Ishikawa (cell line): ENCODE measurements at regions not wholly inside any gene's neighbourhood (a gene's known extent, or its start where the extent isn't known, plus 50 kb on each side); places are given as distances from the start of the nearest gene placed in this dataset.

ENCODE experiments used
- CEBPB ChIP-seq: IDR thresholded peaks from 2 replicates; pipeline ENCODE4 v1.6.1; 2012
- CREB1 ChIP-seq: IDR thresholded peaks from 2 replicates; pipeline ENCODE4 v1.6.1; 2012; ENCODE audit warnings: low read depth
- EGR1 ChIP-seq: IDR thresholded peaks from 2 replicates; pipeline ENCODE4 v1.6.1; 2012
- EP300 ChIP-seq: IDR thresholded peaks from 2 replicates; pipeline ENCODE4 v1.6.1; 2012; ENCODE audit warnings: borderline replicate concordance
- FOXM1 ChIP-seq: IDR thresholded peaks from 2 replicates; pipeline ENCODE4 v1.6.1; 2012; ENCODE audit warnings: low read depth, borderline replicate concordance
- NFIC ChIP-seq: IDR thresholded peaks from 2 replicates; pipeline ENCODE4 v1.6.1; 2012
- RAD21 ChIP-seq: IDR thresholded peaks from 2 replicates; pipeline ENCODE4 v1.6.1; 2012; ENCODE audit warnings: low read depth
- TAF1 ChIP-seq: IDR thresholded peaks from 2 replicates; pipeline ENCODE4 v1.6.1; 2012; ENCODE audit warnings: low read depth, mild to moderate bottlenecking
- TCF12 ChIP-seq: IDR thresholded peaks from 2 replicates; pipeline ENCODE4 v1.6.1; 2012; ENCODE audit warnings: low read depth
- TEAD4 ChIP-seq: IDR thresholded peaks from 2 replicates; pipeline ENCODE4 v1.6.1; 2012
- YY1 ChIP-seq: IDR thresholded peaks from 2 replicates; pipeline ENCODE4 v1.6.1; 2012; ENCODE audit warnings: low read depth
- ZBTB7A ChIP-seq: IDR thresholded peaks from 2 replicates; pipeline ENCODE4 v1.6.1; 2012; ENCODE audit warnings: low read depth
- TF ChIP-seq, protein P1 (sequence below): IDR thresholded peaks from 2 replicates; pipeline ENCODE4 v1.6.1; 2012
- TF ChIP-seq, protein P2 (sequence below): IDR thresholded peaks from 2 replicates; pipeline ENCODE4 v1.6.1; 2012
- TF ChIP-seq, protein P3 (sequence below): IDR thresholded peaks from 2 replicates; pipeline ENCODE4 v1.6.1; 2012; ENCODE audit warnings: low read depth, mild to moderate bottlenecking

DNA sequence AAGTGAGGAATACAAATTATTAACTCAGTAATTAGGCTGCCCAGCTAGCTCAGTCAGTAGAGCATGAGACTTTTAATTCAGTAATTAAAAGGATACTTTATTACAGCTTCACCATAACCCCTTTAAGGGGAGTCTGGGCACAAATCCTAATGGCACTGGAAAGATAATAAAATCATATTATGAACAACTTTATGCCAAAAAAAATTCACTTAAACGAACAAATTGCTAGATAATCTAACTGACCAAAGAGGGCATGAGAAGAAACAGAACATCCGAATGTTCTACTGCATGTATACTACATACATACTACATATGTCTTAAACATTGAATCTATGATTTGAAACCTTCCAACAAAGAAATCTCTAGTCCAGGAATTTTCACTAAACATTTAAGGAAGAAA lies 159.5 kb downstream of the CYP26B1 start:
- TF ChIP-seq, protein P1, sequence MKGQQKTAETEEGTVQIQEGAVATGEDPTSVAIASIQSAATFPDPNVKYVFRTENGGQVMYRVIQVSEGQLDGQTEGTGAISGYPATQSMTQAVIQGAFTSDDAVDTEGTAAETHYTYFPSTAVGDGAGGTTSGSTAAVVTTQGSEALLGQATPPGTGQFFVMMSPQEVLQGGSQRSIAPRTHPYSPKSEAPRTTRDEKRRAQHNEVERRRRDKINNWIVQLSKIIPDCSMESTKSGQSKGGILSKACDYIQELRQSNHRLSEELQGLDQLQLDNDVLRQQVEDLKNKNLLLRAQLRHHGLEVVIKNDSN: no peak
- TF ChIP-seq, protein P2, sequence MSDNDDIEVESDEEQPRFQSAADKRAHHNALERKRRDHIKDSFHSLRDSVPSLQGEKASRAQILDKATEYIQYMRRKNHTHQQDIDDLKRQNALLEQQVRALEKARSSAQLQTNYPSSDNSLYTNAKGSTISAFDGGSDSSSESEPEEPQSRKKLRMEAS: no peak
- no peak for TF ChIP-seq NFIC
- no peak for TF ChIP-seq YY1
- TF ChIP-seq TEAD4: no peak
- no peak for TF ChIP-seq EP300
- no peak for TF ChIP-seq TAF1
- TF ChIP-seq, protein P3, sequence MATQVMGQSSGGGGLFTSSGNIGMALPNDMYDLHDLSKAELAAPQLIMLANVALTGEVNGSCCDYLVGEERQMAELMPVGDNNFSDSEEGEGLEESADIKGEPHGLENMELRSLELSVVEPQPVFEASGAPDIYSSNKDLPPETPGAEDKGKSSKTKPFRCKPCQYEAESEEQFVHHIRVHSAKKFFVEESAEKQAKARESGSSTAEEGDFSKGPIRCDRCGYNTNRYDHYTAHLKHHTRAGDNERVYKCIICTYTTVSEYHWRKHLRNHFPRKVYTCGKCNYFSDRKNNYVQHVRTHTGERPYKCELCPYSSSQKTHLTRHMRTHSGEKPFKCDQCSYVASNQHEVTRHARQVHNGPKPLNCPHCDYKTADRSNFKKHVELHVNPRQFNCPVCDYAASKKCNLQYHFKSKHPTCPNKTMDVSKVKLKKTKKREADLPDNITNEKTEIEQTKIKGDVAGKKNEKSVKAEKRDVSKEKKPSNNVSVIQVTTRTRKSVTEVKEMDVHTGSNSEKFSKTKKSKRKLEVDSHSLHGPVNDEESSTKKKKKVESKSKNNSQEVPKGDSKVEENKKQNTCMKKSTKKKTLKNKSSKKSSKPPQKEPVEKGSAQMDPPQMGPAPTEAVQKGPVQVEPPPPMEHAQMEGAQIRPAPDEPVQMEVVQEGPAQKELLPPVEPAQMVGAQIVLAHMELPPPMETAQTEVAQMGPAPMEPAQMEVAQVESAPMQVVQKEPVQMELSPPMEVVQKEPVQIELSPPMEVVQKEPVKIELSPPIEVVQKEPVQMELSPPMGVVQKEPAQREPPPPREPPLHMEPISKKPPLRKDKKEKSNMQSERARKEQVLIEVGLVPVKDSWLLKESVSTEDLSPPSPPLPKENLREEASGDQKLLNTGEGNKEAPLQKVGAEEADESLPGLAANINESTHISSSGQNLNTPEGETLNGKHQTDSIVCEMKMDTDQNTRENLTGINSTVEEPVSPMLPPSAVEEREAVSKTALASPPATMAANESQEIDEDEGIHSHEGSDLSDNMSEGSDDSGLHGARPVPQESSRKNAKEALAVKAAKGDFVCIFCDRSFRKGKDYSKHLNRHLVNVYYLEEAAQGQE: no peak
- TF ChIP-seq ZBTB7A: no peak
- TF ChIP-seq CREB1: no peak
- TF ChIP-seq FOXM1: no peak
- TF ChIP-seq EGR1: no peak
- TF ChIP-seq TCF12: no peak
- TF ChIP-seq CEBPB: no peak
- TF ChIP-seq RAD21: no peak

DNA sequence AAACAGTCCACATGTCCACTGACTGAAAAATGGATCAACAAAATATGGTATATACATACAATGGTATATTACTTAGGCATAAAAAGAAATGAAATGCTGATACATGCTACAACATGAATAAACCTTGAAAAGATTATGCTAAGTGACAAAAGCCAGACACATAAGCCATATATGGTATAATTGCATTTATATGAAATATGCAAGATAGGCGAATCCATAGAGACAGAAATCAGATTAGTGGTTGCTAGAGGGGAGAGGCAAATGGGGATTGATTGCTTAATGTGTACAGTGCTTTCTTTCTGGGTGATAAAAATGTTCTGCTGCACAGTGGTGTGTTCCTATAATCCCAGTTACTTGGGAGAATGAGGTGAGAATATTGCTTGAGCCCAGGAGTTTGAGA lies 171.0 kb downstream of the CYP26B1 start:
- TF ChIP-seq, protein P2: no peak

DNA sequence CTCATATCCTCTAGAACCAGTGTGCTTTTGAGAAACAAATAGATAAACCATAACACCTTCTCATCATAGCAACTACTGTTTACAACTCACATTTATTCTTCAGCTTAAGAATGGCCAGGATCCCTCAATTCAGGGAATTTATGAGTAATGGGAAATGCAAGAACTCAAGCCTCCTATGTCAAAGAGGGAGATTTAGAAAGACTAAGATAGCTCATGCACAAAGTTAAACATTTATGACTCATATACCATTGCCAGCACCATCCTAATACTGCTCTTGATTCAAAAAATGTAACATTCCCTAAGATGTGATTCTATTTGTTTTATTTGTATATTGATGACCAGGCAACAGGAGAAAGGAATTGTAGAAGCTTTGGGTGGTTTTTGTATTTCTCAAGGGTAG lies 172.8 kb downstream of the CYP26B1 start:
- TF ChIP-seq TAF1 (no peak), YY1 (no peak), ZBTB7A (no peak)

DNA sequence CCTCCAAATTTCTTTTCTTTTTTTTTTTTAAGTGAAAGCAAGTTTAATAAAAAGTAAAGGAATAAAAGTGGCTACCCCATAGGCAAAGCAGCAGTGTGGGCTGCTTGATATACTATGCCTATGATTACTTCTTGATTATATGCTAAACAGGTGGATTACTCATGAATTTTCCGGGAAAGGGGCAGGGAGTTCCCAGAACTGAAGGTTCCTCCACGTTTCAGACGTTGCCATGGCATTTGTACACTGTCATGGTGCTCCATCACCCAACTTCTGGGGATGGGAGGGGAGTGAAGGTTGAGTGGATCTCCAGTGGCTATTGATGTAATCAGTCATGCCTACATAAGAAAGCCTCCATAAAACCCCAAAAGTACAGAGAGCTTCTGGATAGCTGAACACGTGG lies 176.2 kb downstream of the CYP26B1 start:
- TF ChIP-seq FOXM1 (no peak), TEAD4 (no peak), NFIC (no peak), EGR1 (no peak), RAD21 (no peak), YY1 (no peak), TAF1 (no peak), EP300 (no peak), TCF12 (no peak)
- TF ChIP-seq, protein P2: no peak

DNA sequence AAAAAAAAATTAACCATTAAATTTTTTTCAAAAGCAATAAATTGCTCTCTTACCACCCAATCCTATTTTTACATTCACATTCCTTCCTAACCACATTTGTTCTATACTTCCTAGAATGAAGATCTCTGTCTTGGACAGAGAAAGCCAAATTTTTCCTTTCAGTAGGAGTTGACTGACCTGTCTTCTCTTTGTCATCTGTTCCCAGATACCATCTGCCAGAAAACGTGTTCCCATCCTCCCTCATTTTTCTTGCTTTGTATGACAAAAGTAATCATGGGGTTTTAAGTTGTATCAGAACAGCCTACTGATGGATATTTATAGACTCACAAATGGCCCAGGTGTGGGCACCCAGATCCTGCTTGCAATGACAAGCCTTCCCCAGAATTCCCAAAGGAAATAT lies 182.1 kb downstream of the CYP26B1 start:
- no peak for TF ChIP-seq TEAD4
- TF ChIP-seq ZBTB7A: no peak
- TF ChIP-seq EGR1: no peak
- TF ChIP-seq FOXM1: no peak
- TF ChIP-seq CREB1: no peak
- TF ChIP-seq, protein P3: no peak
- TF ChIP-seq NFIC: no peak
- no peak for TF ChIP-seq EP300
- TF ChIP-seq YY1: no peak
- TF ChIP-seq RAD21: no peak
- TF ChIP-seq, protein P2: no peak
- TF ChIP-seq, protein P1: no peak
- TF ChIP-seq TCF12: no peak
- no peak for TF ChIP-seq TAF1
- TF ChIP-seq CEBPB: no peak

DNA sequence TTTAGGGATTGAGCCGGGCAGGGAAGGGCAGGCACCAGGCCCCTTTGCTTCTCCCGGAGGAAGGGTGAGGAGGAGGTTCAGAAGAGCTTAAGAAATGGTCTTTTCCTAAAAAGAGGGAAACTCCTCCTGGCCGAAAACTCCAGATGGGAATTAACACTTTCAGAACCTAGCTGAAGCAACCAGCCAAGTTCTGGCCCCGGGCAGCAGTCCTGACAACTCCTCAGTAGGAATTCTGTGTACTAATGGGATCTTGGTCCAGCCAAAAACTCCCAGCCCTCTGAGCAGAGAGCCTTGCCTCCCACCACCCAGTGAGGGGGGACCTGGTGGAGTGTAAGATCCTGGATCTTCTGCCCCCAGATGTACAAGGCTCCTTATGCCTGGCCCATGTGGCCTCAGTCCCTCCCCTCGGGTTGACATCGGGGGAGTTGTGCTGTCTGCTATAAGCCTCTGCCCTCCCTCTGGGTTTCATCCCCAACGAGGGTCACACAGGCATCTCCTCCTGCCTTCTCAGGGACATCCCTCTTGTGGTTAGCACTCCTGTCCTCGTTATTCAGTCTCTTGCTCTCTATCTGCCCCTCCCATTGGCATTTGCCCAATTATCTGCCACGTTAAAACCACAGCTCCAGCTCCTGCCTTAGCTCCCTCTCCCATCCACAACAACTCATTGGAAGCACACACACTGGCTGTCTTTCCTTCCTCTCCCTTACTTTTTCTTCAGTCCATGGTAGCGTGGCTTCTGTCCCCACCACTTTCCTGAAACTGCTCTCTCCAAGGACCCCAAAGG lies 184.6 kb downstream of the CYP26B1 start:
- TF ChIP-seq TEAD4: no peak
- TF ChIP-seq RAD21: no peak
- TF ChIP-seq NFIC: no peak
- no peak for TF ChIP-seq EGR1
- TF ChIP-seq YY1: no peak
